ENCODE measurements at regions not wholly inside any gene's neighbourhood (a gene's known extent, or its start where the extent isn't known, plus 50 kb on each side); places are given as distances from the start of the nearest gene placed in this dataset.
A peak's percentile ranks its signal among the peaks of the same experiment; 100 is the strongest.

- DNase-seq (ENCODE audit: low read depth) = no peak
- H3K4me3 ChIP-seq (replicated peaks; ENCODE audit: low read depth, low read length) = no peak overlapping the region
- TF ChIP-seq, protein P1, sequence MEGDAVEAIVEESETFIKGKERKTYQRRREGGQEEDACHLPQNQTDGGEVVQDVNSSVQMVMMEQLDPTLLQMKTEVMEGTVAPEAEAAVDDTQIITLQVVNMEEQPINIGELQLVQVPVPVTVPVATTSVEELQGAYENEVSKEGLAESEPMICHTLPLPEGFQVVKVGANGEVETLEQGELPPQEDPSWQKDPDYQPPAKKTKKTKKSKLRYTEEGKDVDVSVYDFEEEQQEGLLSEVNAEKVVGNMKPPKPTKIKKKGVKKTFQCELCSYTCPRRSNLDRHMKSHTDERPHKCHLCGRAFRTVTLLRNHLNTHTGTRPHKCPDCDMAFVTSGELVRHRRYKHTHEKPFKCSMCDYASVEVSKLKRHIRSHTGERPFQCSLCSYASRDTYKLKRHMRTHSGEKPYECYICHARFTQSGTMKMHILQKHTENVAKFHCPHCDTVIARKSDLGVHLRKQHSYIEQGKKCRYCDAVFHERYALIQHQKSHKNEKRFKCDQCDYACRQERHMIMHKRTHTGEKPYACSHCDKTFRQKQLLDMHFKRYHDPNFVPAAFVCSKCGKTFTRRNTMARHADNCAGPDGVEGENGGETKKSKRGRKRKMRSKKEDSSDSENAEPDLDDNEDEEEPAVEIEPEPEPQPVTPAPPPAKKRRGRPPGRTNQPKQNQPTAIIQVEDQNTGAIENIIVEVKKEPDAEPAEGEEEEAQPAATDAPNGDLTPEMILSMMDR (IDR thresholded peaks at IDR 0.05; ENCODE audit: low read length, missing control alignments) = no peak
These were observed 569.7 kb upstream of the MARCKS start for GRCh38 chr6:113287396-113287795.

- DNase-seq (ENCODE audit: low read depth) = no peak
- TF ChIP-seq, protein P1 (IDR thresholded peaks at IDR 0.05; ENCODE audit: low read length, missing control alignments) = no peak
- no peak overlapping the region for H3K4me3 ChIP-seq (replicated peaks; ENCODE audit: low read depth, low read length)
These were observed 568.7 kb upstream of the MARCKS start for GRCh38 chr6:113288409-113288808.

- no peak for DNase-seq (ENCODE audit: low read depth)
- no peak overlapping the region for H3K4me3 ChIP-seq (replicated peaks; ENCODE audit: low read depth, low read length)
- TF ChIP-seq, protein P1 (IDR thresholded peaks at IDR 0.05; ENCODE audit: low read length, missing control alignments) = no peak
These were observed 568.0 kb upstream of the MARCKS start for GRCh38 chr6:113289166-113289565.

GRCh38 chr6:113290684-113291083, 566.5 kb upstream of the MARCKS start:
- no peak for DNase-seq (ENCODE audit: low read depth)
- H3K4me3 ChIP-seq (replicated peaks; ENCODE audit: low read depth, low read length) = no peak overlapping the region
- TF ChIP-seq, protein P1 (IDR thresholded peaks at IDR 0.05; ENCODE audit: low read length, missing control alignments) = no peak

DNA sequence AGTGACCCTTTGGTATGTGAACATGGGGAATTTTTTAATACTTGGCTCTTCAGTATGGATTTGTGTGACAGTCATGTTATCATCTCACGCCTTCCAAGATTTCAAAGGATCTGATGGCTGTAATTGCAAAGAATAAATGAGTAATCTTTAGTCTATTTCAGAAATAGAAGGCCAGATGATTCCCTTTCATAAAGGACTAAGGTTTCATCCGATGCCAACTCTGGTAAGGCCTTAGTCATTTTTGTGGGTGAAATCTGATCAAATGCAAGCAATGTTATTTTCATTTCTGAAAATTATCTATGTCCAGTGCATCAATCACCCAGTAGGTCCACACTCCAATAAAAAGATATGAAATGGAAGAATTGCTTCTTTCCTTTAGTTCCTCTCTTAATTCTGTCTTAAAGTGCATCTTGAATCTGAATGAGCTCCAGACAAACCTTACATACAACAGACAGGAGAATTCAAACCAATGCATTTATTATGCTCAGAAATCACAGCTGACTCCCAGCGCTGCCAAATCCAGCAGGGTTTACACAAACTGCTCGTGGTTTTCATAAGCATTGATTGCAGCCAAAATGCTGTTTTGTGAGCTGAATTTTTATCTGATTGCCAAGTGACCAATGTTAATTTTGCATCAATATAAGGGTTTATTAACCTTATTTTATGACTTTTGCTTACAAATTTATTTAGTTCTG, 565.2 kb upstream of the MARCKS start:
- TF ChIP-seq, protein P1 (IDR thresholded peaks at IDR 0.05; ENCODE audit: low read length, missing control alignments) = no peak
- H3K4me3 ChIP-seq (replicated peaks; ENCODE audit: low read depth, low read length) = no peak overlapping the region
- DNase-seq (ENCODE audit: low read depth) = peak; percentile 25

DNA sequence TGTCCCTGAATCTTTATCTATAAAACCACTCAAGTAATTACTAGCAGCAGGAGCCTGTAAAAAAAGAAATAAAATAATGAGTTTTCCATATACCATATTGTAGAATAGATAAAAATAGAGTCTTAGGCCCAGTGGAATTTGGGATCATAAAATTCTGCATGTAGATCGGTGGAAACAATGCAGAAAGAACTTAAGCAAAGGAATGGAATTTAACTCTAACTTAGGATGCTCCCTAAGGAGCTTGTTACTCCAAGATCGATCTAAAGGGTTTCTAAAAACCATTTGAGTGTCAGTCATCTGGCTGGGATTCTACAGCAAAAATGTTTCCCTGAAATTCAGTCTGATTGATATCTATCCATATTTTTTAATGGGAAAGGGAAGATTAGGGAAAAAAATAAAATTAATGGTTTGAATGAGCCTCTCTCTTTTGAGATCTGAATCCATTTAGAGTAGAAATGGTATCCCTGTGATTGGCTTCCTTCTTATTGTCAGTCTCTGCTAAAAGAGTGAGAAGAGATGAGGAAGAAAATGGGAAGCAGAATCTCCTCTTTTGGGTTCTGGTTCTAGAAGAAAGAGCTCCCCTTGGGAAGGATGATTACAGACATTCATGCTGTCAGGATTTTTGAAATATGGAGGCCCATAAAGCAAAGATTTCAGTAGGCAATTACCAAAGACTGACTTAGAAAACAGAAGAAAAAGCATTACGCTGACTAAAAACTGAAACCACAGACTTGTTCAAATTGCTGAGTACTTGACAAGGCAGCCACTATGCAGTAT, 564.3 kb upstream of the MARCKS start:
- TF ChIP-seq, protein P1 (IDR thresholded peaks at IDR 0.05; ENCODE audit: low read length, missing control alignments) = no peak
- no peak overlapping the region for H3K4me3 ChIP-seq (replicated peaks; ENCODE audit: low read depth, low read length)
- DNase-seq (ENCODE audit: low read depth) = no peak
